Muscle layer of colon (tissue), 2 donors: ENCODE measurements at regions not wholly inside any gene's neighbourhood (a gene's known extent, or its start where the extent isn't known, plus 50 kb on each side); places are given as distances from the start of the nearest gene placed in this dataset.

Experiments used
- H3K27ac ChIP-seq: one replicate; pipeline ENCODE4 v1.7.0; 2013; ENCODE audit warnings: low read depth, mild to moderate bottlenecking, low read length, moderate library complexity
- H3K27me3 ChIP-seq, 2 donors: one replicate each; pipeline ENCODE4 v1.7.0; 2013; ENCODE audit warnings: low read length in 2 of 2, mild to moderate bottlenecking in 2 of 2; ENCODE audit not compliant: insufficient read depth in 2 of 2, control insufficient read depth in 1 of 2
- H3K36me3 ChIP-seq: one replicate; pipeline ENCODE4 v1.7.0; 2013; ENCODE audit warnings: mild to moderate bottlenecking, low read length; ENCODE audit not compliant: insufficient read depth
- H3K4me1 ChIP-seq: one replicate; pipeline ENCODE4 v1.7.0; 2013; ENCODE audit warnings: mild to moderate bottlenecking, low read length; ENCODE audit not compliant: insufficient read depth
- H3K4me3 ChIP-seq, 2 donors: one replicate each; pipeline ENCODE4 v1.7.0; 2013; ENCODE audit warnings: low read length in 2 of 2, low read depth in 1 of 2, mild to moderate bottlenecking in 1 of 2, moderate library complexity in 1 of 2
- H3K9ac ChIP-seq: one replicate; pipeline ENCODE4 v1.7.0; 2013; ENCODE audit warnings: low read length
- H3K9me3 ChIP-seq: one replicate; pipeline ENCODE4 v1.7.0; 2013; ENCODE audit warnings: mild to moderate bottlenecking, low read length
- donor health status: abdominal sarcoma.
- donor health status: Adenocarcinoma of cecum.

DNA sequence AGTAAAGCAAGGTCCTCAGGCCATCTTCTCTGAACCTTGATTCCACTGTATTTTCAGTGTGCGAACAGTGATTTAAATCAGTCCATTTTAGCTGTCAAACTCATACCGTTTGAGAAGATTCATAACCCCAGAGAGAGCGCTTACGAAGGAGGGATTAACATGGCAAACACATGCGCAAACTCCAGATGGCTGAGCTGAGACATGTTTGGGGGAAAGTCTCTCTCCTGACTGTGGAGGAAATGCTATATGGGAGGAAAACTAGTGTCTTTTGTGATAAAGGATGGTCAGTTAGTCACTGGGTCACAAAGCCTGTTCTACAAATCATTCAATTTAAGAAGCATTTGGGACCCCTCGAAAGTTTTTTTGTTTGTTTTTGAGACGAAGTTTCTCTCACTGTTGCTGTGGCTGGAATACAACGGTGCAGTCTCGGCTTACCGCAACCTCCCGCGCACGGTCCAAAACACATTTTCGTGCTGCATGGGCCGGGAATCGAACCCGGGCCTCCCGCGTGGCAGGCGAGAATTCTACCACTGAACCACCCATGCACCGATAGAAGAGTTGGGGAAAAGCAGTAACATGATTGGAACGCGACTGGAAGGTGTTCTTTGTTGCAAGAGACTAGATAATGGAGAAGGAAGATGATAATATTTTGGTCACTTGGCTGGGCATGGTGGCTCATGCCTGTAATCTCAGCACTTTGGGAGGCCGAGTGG is 58.4 kb upstream of the CXADR start:
- Histone ChIP-seq H3K27me3 (no peaks in the 10 kb centered on the region), H3K4me3 (no peak overlapping the region), H3K9ac (no peak overlapping the region), H3K9me3 (no peaks in the 10 kb centered on the region), H3K36me3 (no peaks in the 10 kb centered on the region), H3K4me1 (no peaks in the 10 kb centered on the region), H3K27ac (no peak overlapping the region)

DNA sequence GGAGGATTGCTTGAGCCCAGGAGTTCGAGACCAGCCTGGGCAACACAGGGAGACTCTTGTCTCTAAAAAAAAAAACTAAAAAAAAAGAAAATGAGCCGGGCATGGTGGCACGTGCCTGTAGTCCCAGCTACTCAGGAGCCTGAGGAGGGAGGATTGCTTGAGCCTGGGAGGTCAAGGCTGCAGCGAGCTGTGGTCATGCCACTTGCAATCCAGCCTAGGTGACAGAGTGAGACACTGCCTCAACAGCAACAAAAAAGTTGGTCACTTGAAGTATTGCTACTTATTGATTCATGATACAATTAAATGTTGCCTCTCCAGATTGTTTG is 57.9 kb upstream of the CXADR start:
- Histone ChIP-seq H3K27me3 (no peaks in the 10 kb centered on the region), H3K9me3 (no peaks in the 10 kb centered on the region), H3K9ac (no peak overlapping the region), H3K4me1 (no peaks in the 10 kb centered on the region), H3K36me3 (no peaks in the 10 kb centered on the region), H3K4me3 (no peak overlapping the region), H3K27ac (no peak overlapping the region)

DNA sequence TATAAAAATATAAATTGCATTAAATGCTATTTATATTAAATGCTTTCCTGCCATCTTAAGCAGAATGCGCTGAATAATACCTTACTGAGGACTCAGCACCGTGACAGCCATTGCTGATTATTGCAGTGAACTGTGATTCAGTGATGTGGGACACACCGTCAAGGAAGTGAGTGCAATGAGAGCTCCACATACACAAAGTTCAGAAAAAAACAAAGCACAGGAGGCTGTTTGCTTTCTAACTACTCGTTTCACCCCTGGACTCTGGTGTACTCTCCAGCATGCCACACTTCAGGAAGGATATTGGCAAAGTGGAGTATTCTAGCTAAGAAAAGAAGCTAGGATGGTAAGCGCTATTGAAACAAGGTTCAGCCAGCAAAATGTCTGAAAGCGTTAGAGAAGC is 57.4 kb upstream of the CXADR start:
- H3K27ac ChIP-seq = no peak overlapping the region
- no peaks in the 10 kb centered on the region for H3K27me3 ChIP-seq
- no peak overlapping the region for H3K4me3 ChIP-seq
- no peak overlapping the region for H3K9ac ChIP-seq
- H3K9me3 ChIP-seq = no peaks in the 10 kb centered on the region
- H3K36me3 ChIP-seq = no peaks in the 10 kb centered on the region
- H3K4me1 ChIP-seq = no peaks in the 10 kb centered on the region

DNA sequence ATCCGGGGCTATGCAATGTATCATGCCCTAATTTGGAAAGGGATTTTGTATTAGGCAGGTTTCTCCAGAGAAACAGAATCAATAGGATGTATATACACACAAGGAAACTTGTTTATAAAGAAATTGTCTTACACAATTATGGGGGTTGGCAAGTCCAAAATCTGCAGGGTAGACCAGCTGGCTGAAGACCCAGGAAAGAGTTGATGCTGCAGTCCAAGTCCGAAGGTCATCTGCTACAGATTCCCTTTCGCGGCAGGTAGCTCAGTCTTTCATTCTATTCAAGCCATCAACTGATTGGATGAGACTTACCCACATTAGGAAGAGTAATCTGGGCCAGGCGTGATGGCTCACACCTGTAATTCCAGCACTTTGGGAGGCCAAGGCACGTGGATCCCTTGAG is 54.6 kb upstream of the CXADR start:
- no peak overlapping the region for H3K4me3 ChIP-seq
- H3K4me1 ChIP-seq = no peaks in the 10 kb centered on the region
- no peak overlapping the region for H3K9ac ChIP-seq
- no peak overlapping the region for H3K27ac ChIP-seq
- H3K36me3 ChIP-seq = no peaks in the 10 kb centered on the region
- no peaks in the 10 kb centered on the region for H3K9me3 ChIP-seq
- no peaks in the 10 kb centered on the region for H3K27me3 ChIP-seq

DNA sequence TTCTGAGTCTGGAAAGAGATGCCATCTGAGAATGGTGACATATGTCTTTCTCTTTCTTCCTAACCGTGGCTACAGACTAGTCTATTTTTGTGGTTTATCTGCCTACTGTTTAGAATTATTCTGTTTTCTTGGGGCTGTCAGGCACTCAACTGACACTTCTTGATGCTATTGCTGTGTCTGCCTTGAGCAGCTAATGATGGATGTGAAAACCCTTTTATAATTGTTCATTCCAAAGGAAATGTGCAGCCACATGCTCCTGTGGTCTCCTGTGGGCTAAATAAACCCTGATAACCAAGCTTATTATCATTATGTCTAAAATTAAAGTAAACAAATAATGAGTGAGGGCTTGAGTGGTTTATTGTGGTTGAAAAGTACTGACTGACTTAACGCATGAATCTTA is 52.7 kb upstream of the CXADR start:
- H3K27me3 ChIP-seq = no peaks in the 10 kb centered on the region
- H3K27ac ChIP-seq = no peak overlapping the region
- no peaks in the 10 kb centered on the region for H3K36me3 ChIP-seq
- H3K4me1 ChIP-seq = no peaks in the 10 kb centered on the region
- H3K9me3 ChIP-seq = no peaks in the 10 kb centered on the region
- no peak overlapping the region for H3K9ac ChIP-seq
- no peak overlapping the region for H3K4me3 ChIP-seq

DNA sequence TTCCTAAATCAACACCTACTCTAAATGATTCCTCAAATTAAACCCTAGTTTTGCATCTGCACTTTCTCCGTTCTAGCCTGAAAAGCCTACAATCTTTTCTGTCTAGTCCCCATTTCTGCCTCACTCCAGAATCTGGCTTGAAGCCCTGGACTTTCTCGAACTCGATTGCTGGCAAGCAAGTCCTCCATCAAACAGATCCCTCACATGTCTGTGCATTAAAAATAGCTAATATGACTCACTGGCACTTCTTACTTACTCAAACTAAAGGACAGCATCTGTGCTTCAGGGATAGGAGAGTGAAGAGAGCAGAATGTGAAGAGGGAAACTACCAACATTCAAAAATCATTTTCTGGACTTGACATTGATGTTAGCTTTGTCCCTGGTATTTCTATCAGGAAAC is 51.8 kb upstream of the CXADR start:
- Histone ChIP-seq H3K9ac (no peak overlapping the region), H3K4me3 (no peak overlapping the region), H3K27me3 (no peaks in the 10 kb centered on the region), H3K4me1 (no peaks in the 10 kb centered on the region), H3K36me3 (no peaks in the 10 kb centered on the region), H3K27ac (no peak overlapping the region), H3K9me3 (no peaks in the 10 kb centered on the region)

DNA sequence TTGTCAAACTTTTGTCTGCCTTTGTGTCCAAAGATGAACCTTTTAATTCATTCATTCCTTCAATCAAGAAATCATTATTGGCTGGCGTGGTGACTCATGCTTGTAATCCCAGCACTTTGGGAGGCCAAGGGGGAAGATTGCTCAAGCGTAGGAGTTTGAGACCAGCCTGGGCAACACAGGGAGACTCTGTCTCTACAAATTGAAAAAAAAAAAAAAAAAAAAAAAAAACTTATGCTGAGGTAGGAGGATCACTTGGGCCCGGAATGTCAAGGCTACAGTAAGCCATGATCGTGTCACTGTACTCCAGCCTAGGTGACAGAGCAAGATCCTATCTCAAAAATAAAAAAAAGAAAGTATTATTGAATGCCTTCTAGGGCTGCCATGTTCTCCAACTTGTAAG is 51.3 kb upstream of the CXADR start:
- no peaks in the 10 kb centered on the region for H3K9me3 ChIP-seq
- H3K27me3 ChIP-seq = no peaks in the 10 kb centered on the region
- H3K27ac ChIP-seq = no peak overlapping the region
- no peaks in the 10 kb centered on the region for H3K4me1 ChIP-seq
- H3K9ac ChIP-seq = no peak overlapping the region
- H3K4me3 ChIP-seq = no peak overlapping the region
- no peaks in the 10 kb centered on the region for H3K36me3 ChIP-seq

DNA sequence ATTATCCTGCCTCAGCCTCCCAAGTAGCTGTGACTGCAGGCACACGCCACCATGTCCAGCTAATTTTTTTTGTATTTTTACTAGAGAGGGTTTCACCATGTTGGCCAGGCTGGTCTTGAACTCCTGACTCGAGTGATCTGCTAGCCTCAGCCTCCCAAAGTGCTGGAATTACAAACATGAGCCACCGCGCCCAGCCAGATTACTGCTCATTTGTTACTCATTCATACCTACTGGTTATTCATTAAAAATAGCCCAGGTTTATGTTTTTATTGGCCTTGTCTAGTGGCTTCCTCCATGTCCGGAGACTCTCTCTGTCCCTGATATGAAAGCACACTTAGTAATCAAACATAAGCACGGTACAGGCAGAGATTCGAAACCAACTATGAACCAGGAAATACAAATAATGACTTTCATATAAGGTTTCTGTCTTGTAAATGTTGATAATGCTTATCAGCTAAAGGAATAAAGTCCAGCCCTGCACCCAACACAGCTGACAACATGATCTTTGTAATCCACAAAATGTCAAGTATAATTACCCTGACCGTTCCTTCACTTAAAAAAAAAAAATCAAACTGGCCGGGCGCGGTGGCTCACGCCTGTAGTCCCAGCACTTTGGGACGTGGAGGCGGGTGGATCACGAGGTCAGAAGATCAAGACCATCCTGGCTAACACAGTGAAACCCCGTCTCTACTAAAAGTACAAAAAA is 50.4 kb upstream of the CXADR start:
- Histone ChIP-seq H3K27ac (no peak overlapping the region), H3K9me3 (no peaks in the 10 kb centered on the region), H3K4me3 (no peak overlapping the region), H3K4me1 (no peaks in the 10 kb centered on the region), H3K36me3 (no peaks in the 10 kb centered on the region), H3K9ac (no peak overlapping the region), H3K27me3 (no peaks in the 10 kb centered on the region)
